MM.1S (cell line): ENCODE measurements at regions not wholly inside any gene's neighbourhood (a gene's known extent, or its start where the extent isn't known, plus 50 kb on each side); places are given as distances from the start of the nearest gene placed in this dataset.

Experiments
- EZH2phosphoT487 ChIP-seq: fragments of 300-600 bp; sonication (generic); IDR thresholded peaks from 2 replicates; pipeline ENCODE4 v1.6.1; 2018; ENCODE audit warnings: antibody characterized with exemption, low read length
- TF ChIP-seq, protein P1 (sequence below): fragments of 300-600 bp; sonication (generic); IDR thresholded peaks from 2 replicates; pipeline ENCODE4 v1.5.1; 2016; ENCODE audit warnings: antibody characterized with exemption, low read length, mixed read lengths

DNA sequence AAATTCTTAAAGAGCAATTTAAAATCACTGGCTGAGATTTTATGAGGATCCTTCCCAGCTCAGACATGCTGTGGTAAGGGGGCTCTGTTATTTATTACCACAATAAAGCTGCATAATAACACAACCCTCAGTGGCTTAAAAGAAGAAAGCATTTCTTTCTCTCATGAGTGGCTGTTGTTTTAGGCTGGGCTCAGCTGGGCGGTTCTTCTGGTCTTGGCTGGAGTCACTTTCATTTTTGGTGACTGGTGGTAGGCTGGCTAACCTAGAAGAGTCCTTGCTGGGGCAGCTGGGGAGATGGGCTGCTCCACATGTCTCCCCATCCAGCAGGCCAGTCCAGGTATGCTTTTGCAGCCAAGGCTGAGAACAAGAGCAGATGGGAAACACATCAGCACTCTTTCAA, 113.0 kb upstream of the MSX1 start:
- TF ChIP-seq, protein P1, sequence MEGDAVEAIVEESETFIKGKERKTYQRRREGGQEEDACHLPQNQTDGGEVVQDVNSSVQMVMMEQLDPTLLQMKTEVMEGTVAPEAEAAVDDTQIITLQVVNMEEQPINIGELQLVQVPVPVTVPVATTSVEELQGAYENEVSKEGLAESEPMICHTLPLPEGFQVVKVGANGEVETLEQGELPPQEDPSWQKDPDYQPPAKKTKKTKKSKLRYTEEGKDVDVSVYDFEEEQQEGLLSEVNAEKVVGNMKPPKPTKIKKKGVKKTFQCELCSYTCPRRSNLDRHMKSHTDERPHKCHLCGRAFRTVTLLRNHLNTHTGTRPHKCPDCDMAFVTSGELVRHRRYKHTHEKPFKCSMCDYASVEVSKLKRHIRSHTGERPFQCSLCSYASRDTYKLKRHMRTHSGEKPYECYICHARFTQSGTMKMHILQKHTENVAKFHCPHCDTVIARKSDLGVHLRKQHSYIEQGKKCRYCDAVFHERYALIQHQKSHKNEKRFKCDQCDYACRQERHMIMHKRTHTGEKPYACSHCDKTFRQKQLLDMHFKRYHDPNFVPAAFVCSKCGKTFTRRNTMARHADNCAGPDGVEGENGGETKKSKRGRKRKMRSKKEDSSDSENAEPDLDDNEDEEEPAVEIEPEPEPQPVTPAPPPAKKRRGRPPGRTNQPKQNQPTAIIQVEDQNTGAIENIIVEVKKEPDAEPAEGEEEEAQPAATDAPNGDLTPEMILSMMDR = no peak
- TF ChIP-seq EZH2phosphoT487 = no peak
